ENCODE measurements at regions not wholly inside any gene's neighbourhood (a gene's known extent, or its start where the extent isn't known, plus 50 kb on each side); places are given as distances from the start of the nearest gene placed in this dataset.

DNA sequence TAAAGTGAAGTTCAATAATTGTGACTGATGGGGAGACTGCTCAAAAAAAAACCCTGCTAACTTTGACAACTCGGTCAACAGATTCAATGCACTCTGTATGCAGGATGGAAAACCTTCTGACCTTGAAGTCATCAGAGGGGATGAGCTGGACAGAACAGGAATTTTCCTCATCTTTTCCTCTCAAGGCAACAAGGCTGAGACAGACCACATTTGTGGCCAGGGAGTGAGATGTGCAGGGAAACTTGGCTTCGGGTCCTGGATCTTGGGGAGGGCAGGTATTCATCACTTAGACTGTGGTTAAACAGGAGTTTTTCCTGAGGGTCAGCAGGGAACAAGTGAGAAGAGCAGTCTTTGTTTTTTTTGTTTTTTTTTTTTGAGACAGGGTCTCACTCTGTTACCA lies 100.6 kb downstream of the BAMBI start:
- TF ChIP-seq, protein P1, sequence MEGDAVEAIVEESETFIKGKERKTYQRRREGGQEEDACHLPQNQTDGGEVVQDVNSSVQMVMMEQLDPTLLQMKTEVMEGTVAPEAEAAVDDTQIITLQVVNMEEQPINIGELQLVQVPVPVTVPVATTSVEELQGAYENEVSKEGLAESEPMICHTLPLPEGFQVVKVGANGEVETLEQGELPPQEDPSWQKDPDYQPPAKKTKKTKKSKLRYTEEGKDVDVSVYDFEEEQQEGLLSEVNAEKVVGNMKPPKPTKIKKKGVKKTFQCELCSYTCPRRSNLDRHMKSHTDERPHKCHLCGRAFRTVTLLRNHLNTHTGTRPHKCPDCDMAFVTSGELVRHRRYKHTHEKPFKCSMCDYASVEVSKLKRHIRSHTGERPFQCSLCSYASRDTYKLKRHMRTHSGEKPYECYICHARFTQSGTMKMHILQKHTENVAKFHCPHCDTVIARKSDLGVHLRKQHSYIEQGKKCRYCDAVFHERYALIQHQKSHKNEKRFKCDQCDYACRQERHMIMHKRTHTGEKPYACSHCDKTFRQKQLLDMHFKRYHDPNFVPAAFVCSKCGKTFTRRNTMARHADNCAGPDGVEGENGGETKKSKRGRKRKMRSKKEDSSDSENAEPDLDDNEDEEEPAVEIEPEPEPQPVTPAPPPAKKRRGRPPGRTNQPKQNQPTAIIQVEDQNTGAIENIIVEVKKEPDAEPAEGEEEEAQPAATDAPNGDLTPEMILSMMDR (IDR thresholded peaks at IDR 0.05) = no peak
- no peak for TF ChIP-seq POLR2A (IDR thresholded peaks at IDR 0.05)

All from esophagus squamous epithelium (tissue), 4 donors.